Mucosa of descending colon (tissue), 3 donors: ENCODE measurements at regions not wholly inside any gene's neighbourhood (a gene's known extent, or its start where the extent isn't known, plus 50 kb on each side); places are given as distances from the start of the nearest gene placed in this dataset.

Source experiments
- ATAC-seq: fragments of 200-7000 bp; cut with Tn5 transposase; one replicate; pipeline ENCODE4 v1.9.1; 2020; ENCODE audit warnings: mild to moderate bottlenecking, moderate library complexity
- DNase-seq, 3 donors: peaks; one replicate each; pipeline ENCODE4 v3.0.0-alpha.2; 2020
- H3K36me3 ChIP-seq: fragments of 200-600 bp; one replicate; pipeline ENCODE4 v1.8.0; 2021; ENCODE audit warnings: low read depth, mild to moderate bottlenecking
- H3K4me1 ChIP-seq: fragments of 200-600 bp; one replicate; pipeline ENCODE4 v1.8.0; 2021; ENCODE audit warnings: low read depth, mild to moderate bottlenecking
- H3K4me3 ChIP-seq: fragments of 200-600 bp; one replicate; pipeline ENCODE4 v1.8.0; 2021; ENCODE audit warnings: mild to moderate bottlenecking
- H3K9me3 ChIP-seq: fragments of 200-600 bp; one replicate; pipeline ENCODE4 v1.8.0; 2021; ENCODE audit warnings: mild to moderate bottlenecking
- intact Hi-C, 2 donors: fragments of 100-400 bp; cut with DNase I in 1 of 2; cut with micrococcal nuclease in 1 of 2; formaldehyde crosslinking; loops; one replicate each; pipeline versions ENCODE4 v1.11.0 to v1.11.1; 2022; cut with DNase I, micrococcal nuclease
- TF ChIP-seq, protein P1 (sequence below): fragments of 200-600 bp; IDR thresholded peaks from one replicate; pipeline ENCODE4 v1.8.0; 2022; ENCODE audit warnings: antibody characterized with exemption, mild to moderate bottlenecking
- donor health status: DM: no; HTN: no; CAD: no; lungs with moderate emphysema.
- donor health status: DM: no; HTN: no; CAD: no.
- donor health status: DM: no; HTN: yes; CAD: no.

DNA sequence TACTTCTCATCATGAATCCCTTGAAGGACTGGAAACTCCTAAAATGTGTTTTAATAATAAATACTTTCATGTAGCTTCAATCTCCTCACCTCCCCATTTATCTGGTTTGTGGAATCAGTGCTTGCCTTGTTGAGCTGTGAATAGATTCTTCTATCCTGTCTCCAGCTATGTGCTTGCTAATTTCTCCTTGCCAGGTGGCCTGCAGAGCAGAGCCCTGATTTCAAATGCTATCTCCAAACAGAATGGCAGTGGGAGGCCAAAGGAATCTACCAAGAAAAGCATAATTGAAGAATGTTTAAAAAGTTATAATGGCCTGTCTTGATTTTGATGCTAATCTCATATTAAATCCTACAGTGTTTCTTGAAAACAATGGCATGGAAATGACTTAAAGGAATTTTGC, 309.3 kb upstream of the CHORDC1 start:
- H3K4me1 ChIP-seq, result no peaks in the 10 kb centered on the region
- DNase-seq (no peak), ATAC-seq (no peak)
- no peaks in the 10 kb centered on the region for H3K36me3 ChIP-seq
- intact Hi-C loops, result no loop called here
- TF ChIP-seq, protein P1, sequence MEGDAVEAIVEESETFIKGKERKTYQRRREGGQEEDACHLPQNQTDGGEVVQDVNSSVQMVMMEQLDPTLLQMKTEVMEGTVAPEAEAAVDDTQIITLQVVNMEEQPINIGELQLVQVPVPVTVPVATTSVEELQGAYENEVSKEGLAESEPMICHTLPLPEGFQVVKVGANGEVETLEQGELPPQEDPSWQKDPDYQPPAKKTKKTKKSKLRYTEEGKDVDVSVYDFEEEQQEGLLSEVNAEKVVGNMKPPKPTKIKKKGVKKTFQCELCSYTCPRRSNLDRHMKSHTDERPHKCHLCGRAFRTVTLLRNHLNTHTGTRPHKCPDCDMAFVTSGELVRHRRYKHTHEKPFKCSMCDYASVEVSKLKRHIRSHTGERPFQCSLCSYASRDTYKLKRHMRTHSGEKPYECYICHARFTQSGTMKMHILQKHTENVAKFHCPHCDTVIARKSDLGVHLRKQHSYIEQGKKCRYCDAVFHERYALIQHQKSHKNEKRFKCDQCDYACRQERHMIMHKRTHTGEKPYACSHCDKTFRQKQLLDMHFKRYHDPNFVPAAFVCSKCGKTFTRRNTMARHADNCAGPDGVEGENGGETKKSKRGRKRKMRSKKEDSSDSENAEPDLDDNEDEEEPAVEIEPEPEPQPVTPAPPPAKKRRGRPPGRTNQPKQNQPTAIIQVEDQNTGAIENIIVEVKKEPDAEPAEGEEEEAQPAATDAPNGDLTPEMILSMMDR, result no peak
- H3K9me3 ChIP-seq, result no peaks in the 10 kb centered on the region
- no peak overlapping the region for H3K4me3 ChIP-seq

DNA sequence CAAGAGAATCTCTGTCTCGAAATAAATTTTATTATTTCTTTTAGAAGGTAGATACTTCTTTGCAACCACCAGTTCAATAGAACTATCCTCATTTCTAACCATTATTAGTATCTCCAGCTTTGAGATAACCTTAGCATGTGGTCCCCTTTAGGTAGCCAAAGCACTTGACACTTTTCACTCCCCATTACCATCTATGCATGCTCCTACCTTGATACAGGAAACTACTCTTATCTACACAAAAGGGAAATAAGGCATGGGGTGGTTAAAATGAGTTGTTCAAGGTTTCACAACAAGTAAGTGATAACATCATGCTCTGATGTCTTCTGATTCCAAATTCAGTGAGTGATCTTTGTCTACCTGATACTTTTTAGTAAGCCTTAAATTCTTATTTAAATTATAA, 308.2 kb upstream of the CHORDC1 start:
- intact Hi-C loops, result no loop called here
- no peaks in the 10 kb centered on the region for H3K4me1 ChIP-seq
- H3K4me3 ChIP-seq, result no peak overlapping the region
- no peaks in the 10 kb centered on the region for H3K36me3 ChIP-seq
- TF ChIP-seq, protein P1, result no peak
- no peak for DNase-seq
- ATAC-seq, result no peak
- H3K9me3 ChIP-seq, result no peaks in the 10 kb centered on the region

DNA sequence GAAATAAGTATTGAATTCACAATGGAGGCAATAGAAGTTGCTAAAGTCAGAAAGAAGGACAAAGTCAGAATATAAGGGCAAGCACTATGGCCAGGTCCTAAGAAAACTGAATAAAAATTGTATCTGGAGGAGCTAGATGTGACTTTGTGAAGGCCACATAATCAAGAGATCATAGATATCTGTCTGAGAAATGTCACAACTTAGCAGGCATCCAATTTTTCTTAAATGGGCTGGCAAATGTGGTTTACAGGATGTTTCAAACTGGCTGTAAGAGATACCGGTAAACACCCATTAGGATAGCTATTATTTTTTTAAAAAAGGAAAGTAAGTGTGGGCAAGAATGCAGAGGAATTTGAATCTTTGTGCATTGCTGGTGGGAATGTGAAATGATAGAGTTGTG, 303.1 kb upstream of the CHORDC1 start:
- ATAC-seq, result no peak
- intact Hi-C loops, result no loop called here
- Histone ChIP-seq H3K36me3 (no peaks in the 10 kb centered on the region), H3K4me1 (no peaks in the 10 kb centered on the region), H3K9me3 (no peaks in the 10 kb centered on the region), H3K4me3 (no peak overlapping the region)
- no peak for DNase-seq
- TF ChIP-seq, protein P1, result no peak

DNA sequence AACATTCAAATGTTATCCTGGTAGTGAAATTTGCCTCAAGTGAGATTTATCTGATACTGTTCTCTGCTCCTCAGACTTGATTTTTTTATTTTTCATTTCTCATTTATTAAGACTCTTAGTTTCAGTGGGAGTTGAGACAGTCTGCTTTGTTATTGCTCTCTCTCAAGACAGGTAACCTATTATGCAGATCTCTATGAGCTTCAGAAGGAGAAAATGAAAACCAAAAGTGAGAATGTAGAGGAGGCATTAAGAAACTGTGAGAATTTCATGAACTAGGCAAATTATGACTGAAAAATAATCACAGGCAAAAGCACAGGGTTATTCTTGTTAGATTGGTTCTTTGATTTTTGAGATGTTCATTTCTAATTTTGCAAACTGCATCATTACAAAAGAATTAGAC, 290.0 kb upstream of the CHORDC1 start:
- TF ChIP-seq, protein P1, result no peak
- H3K36me3 ChIP-seq, result no peaks in the 10 kb centered on the region
- intact Hi-C loops, result no loop called here
- no peaks in the 10 kb centered on the region for H3K9me3 ChIP-seq
- DNase-seq (no peak), ATAC-seq (no peak)
- no peak overlapping the region for H3K4me3 ChIP-seq
- H3K4me1 ChIP-seq, result no peaks in the 10 kb centered on the region

DNA sequence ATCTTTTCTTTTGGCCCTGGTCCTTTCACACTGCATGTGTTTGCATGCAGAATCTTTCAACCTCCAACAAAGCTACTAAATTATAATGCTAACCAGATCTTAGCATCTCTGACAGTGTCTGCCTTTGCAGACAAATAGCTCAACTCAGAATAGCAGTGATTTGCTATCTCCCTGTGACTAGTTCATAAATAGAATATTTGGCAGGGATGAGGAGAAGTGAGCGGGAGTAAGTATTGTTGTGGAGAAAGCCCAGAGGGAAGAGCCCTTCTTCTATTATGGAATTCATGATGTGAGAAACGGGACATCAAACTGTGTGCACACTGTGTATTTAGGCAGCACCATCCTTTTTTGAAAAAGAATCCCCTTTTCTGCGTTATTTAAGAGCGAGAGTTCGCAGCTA, 288.0 kb upstream of the CHORDC1 start:
- Histone ChIP-seq H3K4me1 (no peaks in the 10 kb centered on the region), H3K36me3 (no peaks in the 10 kb centered on the region), H3K9me3 (no peaks in the 10 kb centered on the region), H3K4me3 (no peak overlapping the region)
- ATAC-seq, result no peak
- TF ChIP-seq, protein P1, result no peak
- intact Hi-C loops, result no loop called here
- no peak for DNase-seq

DNA sequence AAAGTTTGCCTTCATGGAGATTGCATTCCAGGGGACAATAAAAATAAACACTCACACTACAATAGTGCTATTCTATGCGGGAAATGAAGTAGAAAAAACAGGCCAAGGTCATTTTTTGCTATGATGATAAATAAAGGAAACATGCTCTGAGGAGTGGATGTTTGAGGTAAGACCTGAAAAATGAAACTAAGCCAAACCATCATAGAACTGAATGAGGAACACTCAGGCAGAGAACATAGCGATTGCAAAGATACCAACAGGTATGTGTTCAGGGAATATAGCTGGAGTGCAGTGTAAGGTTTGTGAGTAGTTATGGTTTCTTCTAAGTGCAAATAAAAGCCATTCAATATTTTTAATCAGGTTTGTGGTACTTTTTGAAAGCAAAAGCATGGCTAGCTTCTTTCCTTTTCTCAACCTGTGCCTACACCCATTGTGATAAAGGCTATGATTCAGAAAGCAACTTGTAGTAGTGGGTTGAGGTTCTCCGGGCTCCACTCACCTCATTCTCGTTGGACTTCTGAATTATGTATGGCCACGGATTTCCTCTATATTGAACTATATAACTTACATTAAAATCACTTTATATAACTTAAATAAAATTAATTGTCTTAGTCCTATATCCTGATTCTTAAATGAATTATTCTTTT, 278.2 kb upstream of the CHORDC1 start:
- Histone ChIP-seq H3K9me3 (no peaks in the 10 kb centered on the region), H3K4me1 (no peaks in the 10 kb centered on the region), H3K4me3 (no peak overlapping the region), H3K36me3 (no peaks in the 10 kb centered on the region)
- ATAC-seq (no peak), DNase-seq (no peak)
- intact Hi-C loops, result no loop called here
- TF ChIP-seq, protein P1, result no peak
